C4-2B (cell line): ENCODE measurements at regions not wholly inside any gene's neighbourhood (a gene's known extent, or its start where the extent isn't known, plus 50 kb on each side); places are given as distances from the start of the nearest gene placed in this dataset.

Experiments used
- H3K27ac ChIP-seq: fragments of 450-650 bp; 2 replicates; pipeline ENCODE4 v1.5.1; 2017
- ZFX ChIP-seq: fragments of 450-650 bp; IDR thresholded peaks from 2 replicates; pipeline ENCODE4 v1.6.1; 2017
- TF ChIP-seq, protein P1 (sequence below): fragments of 450-650 bp; conservative IDR thresholded peaks from 2 replicates; pipeline ENCODE4 v1.5.1; 2017; ENCODE audit warnings: mild to moderate bottlenecking

DNA sequence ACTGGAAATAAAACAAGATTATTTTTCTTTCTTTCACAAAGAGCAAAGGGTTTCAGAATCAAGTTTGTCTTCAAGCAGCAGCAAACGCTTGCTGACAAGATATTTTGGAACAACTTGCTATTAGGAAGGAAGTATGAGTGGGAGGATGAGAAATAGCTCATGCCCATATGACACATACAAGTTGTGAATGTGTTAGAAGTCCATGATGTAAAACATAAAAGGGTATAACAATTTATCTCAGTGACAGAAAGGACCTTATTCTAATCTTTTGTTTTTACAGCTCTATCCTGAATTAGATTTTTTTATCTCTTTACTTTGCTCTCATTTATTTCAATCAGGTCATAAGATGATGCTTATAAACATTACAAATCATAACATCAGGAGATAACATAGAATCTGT, 516.6 kb upstream of the MEF2C start:
- TF ChIP-seq ZFX = no peak
- TF ChIP-seq, protein P1, sequence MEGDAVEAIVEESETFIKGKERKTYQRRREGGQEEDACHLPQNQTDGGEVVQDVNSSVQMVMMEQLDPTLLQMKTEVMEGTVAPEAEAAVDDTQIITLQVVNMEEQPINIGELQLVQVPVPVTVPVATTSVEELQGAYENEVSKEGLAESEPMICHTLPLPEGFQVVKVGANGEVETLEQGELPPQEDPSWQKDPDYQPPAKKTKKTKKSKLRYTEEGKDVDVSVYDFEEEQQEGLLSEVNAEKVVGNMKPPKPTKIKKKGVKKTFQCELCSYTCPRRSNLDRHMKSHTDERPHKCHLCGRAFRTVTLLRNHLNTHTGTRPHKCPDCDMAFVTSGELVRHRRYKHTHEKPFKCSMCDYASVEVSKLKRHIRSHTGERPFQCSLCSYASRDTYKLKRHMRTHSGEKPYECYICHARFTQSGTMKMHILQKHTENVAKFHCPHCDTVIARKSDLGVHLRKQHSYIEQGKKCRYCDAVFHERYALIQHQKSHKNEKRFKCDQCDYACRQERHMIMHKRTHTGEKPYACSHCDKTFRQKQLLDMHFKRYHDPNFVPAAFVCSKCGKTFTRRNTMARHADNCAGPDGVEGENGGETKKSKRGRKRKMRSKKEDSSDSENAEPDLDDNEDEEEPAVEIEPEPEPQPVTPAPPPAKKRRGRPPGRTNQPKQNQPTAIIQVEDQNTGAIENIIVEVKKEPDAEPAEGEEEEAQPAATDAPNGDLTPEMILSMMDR = no peak
- H3K27ac ChIP-seq = no peak overlapping the region

DNA sequence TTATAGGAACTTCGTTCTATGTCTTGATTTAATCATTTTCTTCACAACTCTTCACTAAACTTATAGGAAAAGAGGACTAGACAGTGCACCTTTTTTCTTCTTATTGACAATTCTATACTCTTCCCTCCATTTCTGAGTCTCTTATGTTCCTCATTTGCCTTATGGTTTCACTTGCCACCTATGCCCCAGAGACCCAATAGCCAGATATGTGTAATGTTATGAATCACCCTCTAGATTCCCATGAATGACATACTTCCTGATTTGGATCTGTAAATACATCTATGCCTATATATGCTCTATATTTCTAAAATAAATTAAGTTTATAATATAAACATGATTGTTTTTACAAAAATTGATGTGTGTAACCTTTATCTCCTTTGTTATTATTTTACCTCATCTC, 514.1 kb upstream of the MEF2C start:
- TF ChIP-seq, protein P1 = no peak
- TF ChIP-seq ZFX = no peak
- H3K27ac ChIP-seq = no peak overlapping the region

DNA sequence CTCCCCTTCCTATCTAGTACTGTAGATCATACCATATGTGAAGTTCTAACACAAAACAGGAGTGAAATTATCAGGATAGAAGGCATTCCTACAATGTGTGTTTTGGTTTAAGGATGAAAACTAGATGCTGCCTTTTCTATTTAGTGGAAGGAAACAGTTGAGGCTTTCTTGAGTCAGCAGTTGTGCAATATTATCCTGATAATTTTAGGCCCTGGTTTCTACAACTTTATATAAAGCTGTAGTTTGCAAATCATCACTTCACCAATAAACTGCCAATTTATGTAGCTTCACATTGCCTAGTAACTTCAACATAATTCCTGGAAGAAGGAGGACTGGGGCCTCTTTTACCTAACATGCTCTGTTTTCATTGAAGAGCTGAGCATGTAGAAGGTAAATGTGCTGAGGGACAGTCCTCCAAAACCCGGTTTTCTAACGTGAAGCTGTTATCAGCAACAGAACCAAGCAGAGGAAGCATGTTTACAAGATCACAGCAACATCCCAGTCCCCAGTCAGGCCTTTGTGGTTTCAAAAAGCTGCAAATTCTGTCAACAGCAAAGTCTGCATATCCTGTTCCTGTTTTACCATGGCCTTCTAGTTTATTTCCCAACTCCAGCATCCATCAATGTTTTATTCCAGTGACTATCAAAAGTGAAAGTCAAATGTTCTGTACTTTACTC, 513.4 kb upstream of the MEF2C start:
- no peak overlapping the region for H3K27ac ChIP-seq
- TF ChIP-seq, protein P1 = no peak
- no peak for TF ChIP-seq ZFX

DNA sequence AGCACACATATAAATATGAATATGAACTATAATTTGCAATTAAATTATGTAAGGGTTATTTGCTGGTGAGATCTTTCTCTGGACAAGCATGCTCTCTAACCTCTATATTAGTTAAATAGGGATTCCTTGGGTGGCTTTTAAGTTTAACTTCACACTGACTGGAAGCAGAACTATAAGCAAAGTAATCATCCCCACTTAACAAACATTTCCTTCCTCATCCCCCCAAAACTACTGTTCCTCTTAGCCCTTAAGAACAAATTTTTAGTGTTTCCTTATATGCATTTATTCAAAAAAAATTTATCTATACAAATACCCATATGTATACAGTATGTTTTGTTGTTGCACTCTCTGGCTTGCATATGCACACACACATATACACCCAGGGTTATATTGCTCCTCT, 512.1 kb upstream of the MEF2C start:
- H3K27ac ChIP-seq = no peak overlapping the region
- TF ChIP-seq, protein P1 = no peak
- no peak for TF ChIP-seq ZFX

DNA sequence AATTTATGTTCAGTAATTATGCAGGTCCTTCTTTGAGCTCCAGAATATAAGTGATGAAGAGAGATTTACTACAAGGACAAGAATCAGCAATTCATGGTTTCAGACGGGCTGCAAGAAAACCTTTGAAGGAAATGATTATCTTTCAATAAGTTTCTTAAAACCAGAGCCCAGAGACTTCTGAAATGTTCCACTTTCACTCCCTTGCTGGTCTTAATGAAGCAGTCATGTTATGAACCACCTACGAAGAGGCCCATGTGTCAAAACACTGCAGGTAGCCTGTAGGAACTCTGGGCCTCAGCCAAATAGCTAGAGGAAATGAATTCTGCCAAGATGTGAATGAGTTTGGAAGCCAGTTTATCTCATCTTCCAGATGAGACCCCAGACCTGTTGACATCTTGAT, 505.9 kb upstream of the MEF2C start:
- no peak overlapping the region for H3K27ac ChIP-seq
- TF ChIP-seq, protein P1 = no peak
- no peak for TF ChIP-seq ZFX

DNA sequence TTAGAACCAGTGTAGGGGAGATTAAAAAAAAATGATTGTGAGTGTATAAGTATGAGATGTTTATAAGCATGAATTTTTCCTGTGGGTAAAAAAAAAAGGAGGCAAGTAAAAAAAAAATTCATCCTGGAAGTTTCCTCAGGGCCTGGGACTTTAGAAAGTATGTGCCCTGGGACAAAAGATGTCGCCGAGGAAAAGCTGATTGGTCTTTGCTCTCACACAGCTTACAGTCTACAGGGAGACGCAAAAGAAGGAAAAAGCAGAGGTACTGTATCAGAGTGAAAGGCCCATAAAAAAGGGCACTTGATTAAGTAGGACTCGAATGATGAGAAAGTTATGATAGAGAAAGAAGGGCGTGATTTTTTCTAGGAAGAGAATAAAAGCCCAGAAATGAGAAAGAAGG, 501.4 kb upstream of the MEF2C start:
- no peak overlapping the region for H3K27ac ChIP-seq
- no peak for TF ChIP-seq ZFX
- TF ChIP-seq, protein P1 = no peak

DNA sequence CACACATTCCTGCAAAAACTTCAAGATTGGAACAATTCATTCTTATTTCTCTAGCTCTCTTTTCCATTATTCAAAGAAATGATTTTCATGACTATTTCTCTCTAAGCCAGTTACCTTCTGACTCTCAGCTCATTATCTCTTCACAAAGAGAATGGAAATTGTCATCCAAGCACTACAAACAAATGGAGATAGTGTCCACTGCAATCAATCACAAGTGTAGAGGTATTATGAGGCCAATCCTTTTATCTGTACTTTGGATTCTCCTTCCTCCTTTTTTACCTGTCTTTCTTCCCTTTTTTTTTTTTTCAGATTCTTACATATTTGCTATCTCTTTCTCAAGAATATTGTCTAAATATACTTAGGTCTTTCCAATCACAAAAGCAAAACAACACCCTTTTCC, 497.7 kb upstream of the MEF2C start:
- H3K27ac ChIP-seq = no peak overlapping the region
- TF ChIP-seq, protein P1 = no peak
- TF ChIP-seq ZFX = no peak
